ENCODE measurements at regions not wholly inside any gene's neighbourhood (a gene's known extent, or its start where the extent isn't known, plus 50 kb on each side); places are given as distances from the start of the nearest gene placed in this dataset.
A peak's percentile ranks its signal among the peaks of the same experiment; 100 is the strongest.

DNA sequence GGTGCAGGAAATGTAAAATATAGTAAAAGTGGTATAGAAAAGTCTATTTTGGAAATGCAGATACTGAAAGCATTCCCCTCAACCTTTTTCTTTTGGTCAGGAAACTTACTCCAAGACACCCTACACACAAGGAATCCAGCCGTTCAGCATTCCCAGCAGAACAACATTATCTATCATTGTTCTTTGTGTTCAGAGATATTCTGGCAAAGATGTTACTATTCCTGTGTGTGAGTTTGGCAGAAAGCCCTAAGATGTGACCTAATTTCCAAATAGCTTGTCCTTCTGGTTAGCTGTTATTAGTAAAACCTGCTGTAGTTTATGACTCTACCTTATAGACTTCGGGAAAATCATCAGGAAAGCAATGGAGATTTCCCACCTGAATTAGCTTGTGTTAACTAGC, 78.1 kb upstream of the PELI1 start:
- H3K36me3 ChIP-seq (ENCODE audit: control insufficient read depth, insufficient read depth, low read length) = no peaks in the 10 kb centered on the region
- Mint-ChIP-seq H3K4me1 (ENCODE audit: low read depth, unreplicated experiment) (peaks cover 37% of the 10 kb centered on the region), H3K9me3 (ENCODE audit: unreplicated experiment) (no peaks in the 10 kb centered on the region), H3K27ac (ENCODE audit: unreplicated experiment) (peak overlapping the region; percentile 15), H3K27me3 (ENCODE audit: insufficient read depth, unreplicated experiment) (no peaks in the 10 kb centered on the region), H3K36me3 (ENCODE audit: insufficient read depth, unreplicated experiment) (peaks cover 5% of the 10 kb centered on the region), H3K4me3 (ENCODE audit: unreplicated experiment) (no peak overlapping the region)
- ChIA-PET POLR2A (interaction anchor here (0.6 kb wide), 1 partner anchor 195 kb away, joined by 3 read pairs; no protein-coding TSS in a partner anchor), CTCF (no interaction called here)
- BruUV-seq (replicated peaks) = no TSS peak
- no peaks in the 10 kb centered on the region for H3K9me3 ChIP-seq
- intact Hi-C loops (cut with micrococcal nuclease; ENCODE audit: unreplicated experiment) = no loop called here
- H3K4me3 ChIP-seq (ENCODE audit: low read depth, low read length) = no peak overlapping the region
- no peaks in the 10 kb centered on the region for H3K27me3 ChIP-seq (replicated peaks; ENCODE audit: control insufficient read depth, insufficient read depth, low read length)
- TF ChIP-seq, protein P1, sequence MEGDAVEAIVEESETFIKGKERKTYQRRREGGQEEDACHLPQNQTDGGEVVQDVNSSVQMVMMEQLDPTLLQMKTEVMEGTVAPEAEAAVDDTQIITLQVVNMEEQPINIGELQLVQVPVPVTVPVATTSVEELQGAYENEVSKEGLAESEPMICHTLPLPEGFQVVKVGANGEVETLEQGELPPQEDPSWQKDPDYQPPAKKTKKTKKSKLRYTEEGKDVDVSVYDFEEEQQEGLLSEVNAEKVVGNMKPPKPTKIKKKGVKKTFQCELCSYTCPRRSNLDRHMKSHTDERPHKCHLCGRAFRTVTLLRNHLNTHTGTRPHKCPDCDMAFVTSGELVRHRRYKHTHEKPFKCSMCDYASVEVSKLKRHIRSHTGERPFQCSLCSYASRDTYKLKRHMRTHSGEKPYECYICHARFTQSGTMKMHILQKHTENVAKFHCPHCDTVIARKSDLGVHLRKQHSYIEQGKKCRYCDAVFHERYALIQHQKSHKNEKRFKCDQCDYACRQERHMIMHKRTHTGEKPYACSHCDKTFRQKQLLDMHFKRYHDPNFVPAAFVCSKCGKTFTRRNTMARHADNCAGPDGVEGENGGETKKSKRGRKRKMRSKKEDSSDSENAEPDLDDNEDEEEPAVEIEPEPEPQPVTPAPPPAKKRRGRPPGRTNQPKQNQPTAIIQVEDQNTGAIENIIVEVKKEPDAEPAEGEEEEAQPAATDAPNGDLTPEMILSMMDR (IDR thresholded peaks at IDR 0.05; ENCODE audit: insufficient read depth in 1 of 2, low read depth in 1 of 2, low read length in 1 of 2, severe bottlenecking in 1 of 2, unreplicated experiment in 1 of 2) = no peak
- no peak for DNase-seq
- peaks cover 20% of the 10 kb centered on the region for H3K4me1 ChIP-seq

DNA sequence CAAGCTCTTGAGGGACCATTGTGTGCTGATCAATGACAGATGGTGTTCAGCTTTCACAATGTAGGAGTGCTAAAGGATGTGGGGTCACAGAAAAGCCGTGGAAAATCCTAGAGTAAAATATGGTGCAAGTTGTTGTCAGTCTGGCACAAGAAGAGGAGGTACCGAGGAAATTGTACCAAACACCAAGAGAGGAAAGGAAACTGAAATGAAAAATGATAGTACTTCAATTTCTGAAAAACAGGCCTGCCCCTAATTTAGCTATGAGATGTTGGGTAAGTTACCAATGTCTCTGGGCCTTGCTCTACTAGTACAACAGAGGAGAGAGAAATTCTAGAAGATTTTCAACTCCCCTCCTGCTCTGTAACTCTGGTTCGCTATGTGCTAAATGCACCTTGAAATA, 78.8 kb upstream of the PELI1 start:
- Mint-ChIP-seq H3K36me3 (ENCODE audit: insufficient read depth, unreplicated experiment) (peaks cover 5% of the 10 kb centered on the region), H3K4me1 (ENCODE audit: low read depth, unreplicated experiment) (peaks cover 37% of the 10 kb centered on the region), H3K27ac (ENCODE audit: unreplicated experiment) (peak overlapping the region; percentile 15), H3K27me3 (ENCODE audit: insufficient read depth, unreplicated experiment) (no peaks in the 10 kb centered on the region), H3K4me3 (ENCODE audit: unreplicated experiment) (no peak overlapping the region), H3K9me3 (ENCODE audit: unreplicated experiment) (no peaks in the 10 kb centered on the region)
- Histone ChIP-seq H3K36me3 (ENCODE audit: control insufficient read depth, insufficient read depth, low read length) (no peaks in the 10 kb centered on the region), H3K4me3 (ENCODE audit: low read depth, low read length) (no peak overlapping the region), H3K27me3 (replicated peaks; ENCODE audit: control insufficient read depth, insufficient read depth, low read length) (no peaks in the 10 kb centered on the region), H3K9me3 (no peaks in the 10 kb centered on the region), H3K4me1 (peaks cover 22% of the 10 kb centered on the region)
- DNase-seq = no peak
- ChIA-PET POLR2A (no interaction called here), CTCF (no interaction called here)
- no TSS peak for BruUV-seq (replicated peaks)
- TF ChIP-seq, protein P1 (IDR thresholded peaks at IDR 0.05; ENCODE audit: insufficient read depth in 1 of 2, low read depth in 1 of 2, low read length in 1 of 2, severe bottlenecking in 1 of 2, unreplicated experiment in 1 of 2) = no peak
- intact Hi-C loops (cut with micrococcal nuclease; ENCODE audit: unreplicated experiment) = no loop called here

DNA sequence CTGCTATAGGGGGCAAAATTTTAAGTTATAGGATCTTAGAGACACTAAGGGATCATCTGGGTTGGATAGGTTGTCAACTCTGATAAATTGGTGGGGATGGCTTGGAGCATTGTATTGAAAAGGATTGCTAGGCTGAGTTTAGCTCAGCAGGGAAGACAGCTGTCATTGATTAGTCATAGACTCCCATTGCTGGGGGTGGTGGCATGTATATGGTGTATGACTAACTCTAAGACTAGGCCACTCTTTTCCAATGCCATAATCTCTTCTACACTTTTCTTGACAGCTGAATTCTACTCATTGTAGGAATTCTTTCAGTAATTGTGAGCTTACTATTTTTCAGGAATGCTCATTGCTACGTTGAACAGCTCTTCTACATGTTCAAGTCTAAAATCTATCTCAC, 81.3 kb upstream of the PELI1 start:
- Mint-ChIP-seq H3K27ac (ENCODE audit: unreplicated experiment) (no peak overlapping the region), H3K27me3 (ENCODE audit: insufficient read depth, unreplicated experiment) (no peaks in the 10 kb centered on the region), H3K4me3 (ENCODE audit: unreplicated experiment) (no peak overlapping the region), H3K4me1 (ENCODE audit: low read depth, unreplicated experiment) (peaks cover 30% of the 10 kb centered on the region), H3K9me3 (ENCODE audit: unreplicated experiment) (no peaks in the 10 kb centered on the region), H3K36me3 (ENCODE audit: insufficient read depth, unreplicated experiment) (peaks cover under 1% of the 10 kb centered on the region)
- no peaks in the 10 kb centered on the region for H3K36me3 ChIP-seq (ENCODE audit: control insufficient read depth, insufficient read depth, low read length)
- POLR2A ChIA-PET = no interaction called here
- DNase-seq = no peak
- no peaks in the 10 kb centered on the region for H3K27me3 ChIP-seq (replicated peaks; ENCODE audit: control insufficient read depth, insufficient read depth, low read length)
- peaks cover 22% of the 10 kb centered on the region for H3K4me1 ChIP-seq
- H3K4me3 ChIP-seq (ENCODE audit: low read depth, low read length) = no peak overlapping the region
- TF ChIP-seq, protein P1 (IDR thresholded peaks at IDR 0.05; ENCODE audit: insufficient read depth in 1 of 2, low read depth in 1 of 2, low read length in 1 of 2, severe bottlenecking in 1 of 2, unreplicated experiment in 1 of 2) = no peak
- intact Hi-C loops (cut with micrococcal nuclease; ENCODE audit: unreplicated experiment) = loop anchor here (5.0 kb wide), 1 partner anchor 68 kb away; no protein-coding TSS in a partner anchor
- BruUV-seq (replicated peaks) = no TSS peak
- CTCF ChIA-PET = no interaction called here
- no peaks in the 10 kb centered on the region for H3K9me3 ChIP-seq

Data from Caco-2 (cell line).